ENCODE measurements at regions not wholly inside any gene's neighbourhood (a gene's known extent, or its start where the extent isn't known, plus 50 kb on each side); places are given as distances from the start of the nearest gene placed in this dataset.

- TF ChIP-seq, protein P1, sequence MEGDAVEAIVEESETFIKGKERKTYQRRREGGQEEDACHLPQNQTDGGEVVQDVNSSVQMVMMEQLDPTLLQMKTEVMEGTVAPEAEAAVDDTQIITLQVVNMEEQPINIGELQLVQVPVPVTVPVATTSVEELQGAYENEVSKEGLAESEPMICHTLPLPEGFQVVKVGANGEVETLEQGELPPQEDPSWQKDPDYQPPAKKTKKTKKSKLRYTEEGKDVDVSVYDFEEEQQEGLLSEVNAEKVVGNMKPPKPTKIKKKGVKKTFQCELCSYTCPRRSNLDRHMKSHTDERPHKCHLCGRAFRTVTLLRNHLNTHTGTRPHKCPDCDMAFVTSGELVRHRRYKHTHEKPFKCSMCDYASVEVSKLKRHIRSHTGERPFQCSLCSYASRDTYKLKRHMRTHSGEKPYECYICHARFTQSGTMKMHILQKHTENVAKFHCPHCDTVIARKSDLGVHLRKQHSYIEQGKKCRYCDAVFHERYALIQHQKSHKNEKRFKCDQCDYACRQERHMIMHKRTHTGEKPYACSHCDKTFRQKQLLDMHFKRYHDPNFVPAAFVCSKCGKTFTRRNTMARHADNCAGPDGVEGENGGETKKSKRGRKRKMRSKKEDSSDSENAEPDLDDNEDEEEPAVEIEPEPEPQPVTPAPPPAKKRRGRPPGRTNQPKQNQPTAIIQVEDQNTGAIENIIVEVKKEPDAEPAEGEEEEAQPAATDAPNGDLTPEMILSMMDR (IDR thresholded peaks at IDR 0.05): no peak
- no peak for TF ChIP-seq POLR2A (IDR thresholded peaks at IDR 0.05)
Observed at GRCh38 chr16:51067352-51067751, 83.7 kb downstream of the SALL1 start.
